ENCODE measurements at regions not wholly inside any gene's neighbourhood (a gene's known extent, or its start where the extent isn't known, plus 50 kb on each side); places are given as distances from the start of the nearest gene placed in this dataset.
"Not testable (repeated sequence)": the region's sequence is repeated elsewhere in the genome, so short reads cannot be mapped to it uniquely, and the experiment has no call there.

- TF ChIP-seq CTCF (IDR thresholded peaks at IDR 0.05; ENCODE audit: extremely low read depth, missing control alignments): no peak
- no peak for DNase-seq (ENCODE audit: low spot score)
These were observed 737.9 kb downstream of the GALC start for GRCh38 chr14:87255058-87255457.

GRCh38 chr14:87254331-87254874 is 738.6 kb downstream of the GALC start:
- TF ChIP-seq CTCF (IDR thresholded peaks at IDR 0.05; ENCODE audit: extremely low read depth, missing control alignments): no peak
- no peak for DNase-seq (ENCODE audit: low spot score)

GRCh38 chr14:87253791-87254190 is 739.2 kb downstream of the GALC start:
- DNase-seq (ENCODE audit: low spot score): not testable (repeated sequence)

GRCh38 chr14:87252103-87252502 is 740.9 kb downstream of the GALC start:
- TF ChIP-seq CTCF (IDR thresholded peaks at IDR 0.05; ENCODE audit: extremely low read depth, missing control alignments): no peak
- no peak for DNase-seq (ENCODE audit: low spot score)

GRCh38 chr14:87251011-87251410 is 742.0 kb downstream of the GALC start:
- no peak for TF ChIP-seq CTCF (IDR thresholded peaks at IDR 0.05; ENCODE audit: extremely low read depth, missing control alignments)
- DNase-seq (ENCODE audit: low spot score): no peak

GRCh38 chr14:87241018-87241768 is 751.8 kb downstream of the GALC start:
- no peak for TF ChIP-seq CTCF (IDR thresholded peaks at IDR 0.05; ENCODE audit: extremely low read depth, missing control alignments)
- no peak for DNase-seq (ENCODE audit: low spot score)

GRCh38 chr14:87240319-87240718 is 752.7 kb downstream of the GALC start:
- DNase-seq (ENCODE audit: low spot score): not testable (repeated sequence)

- no peak for TF ChIP-seq CTCF (IDR thresholded peaks at IDR 0.05; ENCODE audit: extremely low read depth, missing control alignments)
- no peak for DNase-seq (ENCODE audit: low spot score)
These were observed 759.1 kb downstream of the GALC start for GRCh38 chr14:87233806-87234384.
